ENCODE measurements at regions not wholly inside any gene's neighbourhood (a gene's known extent, or its start where the extent isn't known, plus 50 kb on each side); places are given as distances from the start of the nearest gene placed in this dataset.

DNA sequence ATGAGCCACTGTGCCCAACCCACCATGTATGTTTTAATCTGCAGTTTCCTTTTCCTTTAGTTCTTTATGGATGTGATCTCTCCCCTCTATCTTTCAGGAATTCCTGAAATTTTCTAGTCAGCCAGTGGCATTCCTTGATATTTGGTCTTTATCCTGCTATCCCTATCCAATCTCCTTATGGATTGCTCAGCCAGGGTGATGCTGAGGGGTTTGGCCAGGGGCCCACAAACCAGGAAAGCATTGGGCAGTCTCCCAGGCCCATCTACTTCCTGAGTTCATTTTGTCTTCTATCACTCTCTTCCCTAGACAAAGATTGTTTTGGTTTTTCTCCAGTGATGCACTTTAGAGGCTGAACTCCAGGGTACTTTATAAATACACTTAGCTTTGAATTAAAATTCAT lies 115.9 kb downstream of the KATNIP start:
- TF ChIP-seq YY1 (IDR thresholded peaks at IDR 0.05; ENCODE audit: insufficient read depth, insufficient read length) (no peak), ZNF274 (IDR thresholded peaks at IDR 0.05; ENCODE audit: low read depth, low read length) (no peak)
